ENCODE measurements at regions not wholly inside any gene's neighbourhood (a gene's known extent, or its start where the extent isn't known, plus 50 kb on each side); places are given as distances from the start of the nearest gene placed in this dataset.

GRCh38 chr13:105139048-105139379 is 1396.4 kb downstream of the EFNB2 start:
- Histone ChIP-seq H3K27ac (no peak overlapping the region), H3F3A (ENCODE audit: insufficient read depth) (no peaks in the 10 kb centered on the region), H3K9me2 (ENCODE audit: insufficient read depth) (no peaks in the 10 kb centered on the region), H3K9ac (no peak overlapping the region), H3K36me3 (ENCODE audit: low read depth) (no peaks in the 10 kb centered on the region), H3K9me3 (ENCODE audit: low read depth) (no peaks in the 10 kb centered on the region), H3K4me1 (ENCODE audit: insufficient read depth) (no peaks in the 10 kb centered on the region), H2AFZ (no peak overlapping the region), H3K27me3 (replicated peaks; ENCODE audit: insufficient read depth) (no peaks in the 10 kb centered on the region), H4K20me1 (ENCODE audit: insufficient read depth) (no peaks in the 10 kb centered on the region), H3K79me2 (ENCODE audit: insufficient read depth) (no peaks in the 10 kb centered on the region), H3K4me3 (no peak overlapping the region), H3K4me2 (ENCODE audit: unreplicated experiment) (no peak overlapping the region)
- WGBS, 2 experiments (ENCODE audit: low coverage in 1 of 2, low lambda C conversion rate in 2 of 2, missing lambda C conversion rate in 2 of 2), result 39 to 50% methylated on average over 3 of the region's 3 CpGs
- in situ Hi-C loops (cut with MboI), result no loop called here
- TF ChIP-seq EZH2phosphoT487 (IDR thresholded peaks at IDR 0.05; ENCODE audit: insufficient read depth, low read depth) (no peak), EZH2 (IDR thresholded peaks at IDR 0.05; ENCODE audit: insufficient read depth, poor library complexity, severe bottlenecking) (no peak)
- no peak for DNase-seq

- Histone ChIP-seq H3F3A (ENCODE audit: insufficient read depth) (no peaks in the 10 kb centered on the region), H2AFZ (no peak overlapping the region), H3K4me1 (ENCODE audit: insufficient read depth) (no peaks in the 10 kb centered on the region), H3K9ac (no peak overlapping the region), H3K27ac (no peak overlapping the region), H3K27me3 (replicated peaks; ENCODE audit: insufficient read depth) (no peaks in the 10 kb centered on the region), H3K79me2 (ENCODE audit: insufficient read depth) (no peaks in the 10 kb centered on the region), H4K20me1 (ENCODE audit: insufficient read depth) (no peaks in the 10 kb centered on the region), H3K9me2 (ENCODE audit: insufficient read depth) (no peaks in the 10 kb centered on the region), H3K4me2 (ENCODE audit: unreplicated experiment) (no peak overlapping the region), H3K36me3 (ENCODE audit: low read depth) (no peaks in the 10 kb centered on the region), H3K4me3 (no peak overlapping the region), H3K9me3 (ENCODE audit: low read depth) (no peaks in the 10 kb centered on the region)
- no peak for DNase-seq
- in situ Hi-C loops (cut with MboI), result no loop called here
- 12 to 18% methylated on average over 3 of the region's 3 CpGs for WGBS, 2 experiments (ENCODE audit: low coverage in 1 of 2, low lambda C conversion rate in 2 of 2, missing lambda C conversion rate in 2 of 2)
- TF ChIP-seq EZH2 (IDR thresholded peaks at IDR 0.05; ENCODE audit: insufficient read depth, poor library complexity, severe bottlenecking), result no peak
- no peak for TF ChIP-seq EZH2phosphoT487 (IDR thresholded peaks at IDR 0.05; ENCODE audit: insufficient read depth, low read depth)
These were observed 1399.4 kb downstream of the EFNB2 start for GRCh38 chr13:105135852-105136615.

- Histone ChIP-seq H3K9me2 (ENCODE audit: insufficient read depth) (no peaks in the 10 kb centered on the region), H3K27ac (no peak overlapping the region), H3K4me2 (ENCODE audit: unreplicated experiment) (no peak overlapping the region), H3K4me1 (ENCODE audit: insufficient read depth) (no peaks in the 10 kb centered on the region), H3K36me3 (ENCODE audit: low read depth) (no peaks in the 10 kb centered on the region), H4K20me1 (ENCODE audit: insufficient read depth) (no peaks in the 10 kb centered on the region), H2AFZ (no peak overlapping the region), H3K4me3 (no peak overlapping the region), H3K79me2 (ENCODE audit: insufficient read depth) (no peaks in the 10 kb centered on the region), H3K27me3 (replicated peaks; ENCODE audit: insufficient read depth) (no peaks in the 10 kb centered on the region), H3F3A (ENCODE audit: insufficient read depth) (no peaks in the 10 kb centered on the region), H3K9me3 (ENCODE audit: low read depth) (no peaks in the 10 kb centered on the region), H3K9ac (no peak overlapping the region)
- WGBS, 2 experiments (ENCODE audit: low coverage in 1 of 2, low lambda C conversion rate in 2 of 2, missing lambda C conversion rate in 2 of 2), result 23 to 35% methylated on average over 2 of the region's 2 CpGs
- TF ChIP-seq EZH2 (IDR thresholded peaks at IDR 0.05; ENCODE audit: insufficient read depth, poor library complexity, severe bottlenecking), result no peak
- TF ChIP-seq EZH2phosphoT487 (IDR thresholded peaks at IDR 0.05; ENCODE audit: insufficient read depth, low read depth), result no peak
- in situ Hi-C loops (cut with MboI), result no loop called here
- DNase-seq, result no peak
These were observed 1407.7 kb downstream of the EFNB2 start for GRCh38 chr13:105127732-105128131.

- in situ Hi-C loops (cut with MboI), result no loop called here
- H2AFZ ChIP-seq, result no peak overlapping the region
These were observed 1414.2 kb downstream of the EFNB2 start for GRCh38 chr13:105121221-105121620.

More at GRCh38 chr13:105121221-105121620, 1414.2 kb downstream of the EFNB2 start:
- Histone ChIP-seq H3K9ac (no peak overlapping the region), H3F3A (ENCODE audit: insufficient read depth) (no peaks in the 10 kb centered on the region), H3K36me3 (ENCODE audit: low read depth) (no peaks in the 10 kb centered on the region), H3K4me2 (ENCODE audit: unreplicated experiment) (no peak overlapping the region), H3K27me3 (replicated peaks; ENCODE audit: insufficient read depth) (no peaks in the 10 kb centered on the region), H3K9me3 (ENCODE audit: low read depth) (no peaks in the 10 kb centered on the region), H4K20me1 (ENCODE audit: insufficient read depth) (no peaks in the 10 kb centered on the region), H3K79me2 (ENCODE audit: insufficient read depth) (no peaks in the 10 kb centered on the region), H3K4me1 (ENCODE audit: insufficient read depth) (no peaks in the 10 kb centered on the region), H3K9me2 (ENCODE audit: insufficient read depth) (no peaks in the 10 kb centered on the region), H3K27ac (no peak overlapping the region), H3K4me3 (no peak overlapping the region)
- WGBS, 2 experiments (ENCODE audit: low coverage in 1 of 2, low lambda C conversion rate in 2 of 2, missing lambda C conversion rate in 2 of 2), result 31 to 33% methylated on average over 4 of the region's 4 CpGs
- DNase-seq, result no peak
- TF ChIP-seq EZH2phosphoT487 (IDR thresholded peaks at IDR 0.05; ENCODE audit: insufficient read depth, low read depth), result no peak
- no peak for TF ChIP-seq EZH2 (IDR thresholded peaks at IDR 0.05; ENCODE audit: insufficient read depth, poor library complexity, severe bottlenecking)
